Astrocyte (in vitro differentiated cells and primary cell): ENCODE measurements at regions not wholly inside any gene's neighbourhood (a gene's known extent, or its start where the extent isn't known, plus 50 kb on each side); places are given as distances from the start of the nearest gene placed in this dataset.

ENCODE experiments used
- EZH2 ChIP-seq: IDR thresholded peaks from 2 replicates; pipeline ENCODE4 v1.6.1; 2012; ENCODE audit warnings: mild to moderate bottlenecking, low read length, inconsistent platforms; ENCODE audit not compliant: insufficient read depth
- TF ChIP-seq, protein P1 (sequence below): IDR thresholded peaks from 2 replicates; pipeline ENCODE4 v1.5.1; 2011; ENCODE audit warnings: low read depth, mild to moderate bottlenecking, inconsistent platforms, low read length, moderate library complexity; ENCODE audit not compliant: insufficient read depth

DNA sequence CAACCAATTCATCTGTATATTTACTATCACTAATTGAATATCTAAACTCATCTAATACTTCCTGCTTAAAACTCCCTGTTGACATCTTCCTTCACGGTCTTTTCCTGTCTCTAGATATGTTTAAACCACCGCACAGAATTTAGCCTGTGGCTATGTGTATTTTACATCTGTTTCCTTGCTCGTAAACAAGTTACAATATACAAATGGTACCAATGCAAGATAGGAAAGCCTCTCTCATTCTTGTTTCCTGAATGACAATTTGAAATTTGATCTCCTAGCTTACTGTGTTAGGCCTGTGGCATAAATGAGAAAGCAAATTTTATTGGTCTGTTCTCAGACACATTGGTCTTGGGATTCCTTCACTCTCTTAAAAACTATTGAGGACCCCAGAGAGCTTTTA, 89.7 kb upstream of the PCDH7 start:
- TF ChIP-seq, protein P1, sequence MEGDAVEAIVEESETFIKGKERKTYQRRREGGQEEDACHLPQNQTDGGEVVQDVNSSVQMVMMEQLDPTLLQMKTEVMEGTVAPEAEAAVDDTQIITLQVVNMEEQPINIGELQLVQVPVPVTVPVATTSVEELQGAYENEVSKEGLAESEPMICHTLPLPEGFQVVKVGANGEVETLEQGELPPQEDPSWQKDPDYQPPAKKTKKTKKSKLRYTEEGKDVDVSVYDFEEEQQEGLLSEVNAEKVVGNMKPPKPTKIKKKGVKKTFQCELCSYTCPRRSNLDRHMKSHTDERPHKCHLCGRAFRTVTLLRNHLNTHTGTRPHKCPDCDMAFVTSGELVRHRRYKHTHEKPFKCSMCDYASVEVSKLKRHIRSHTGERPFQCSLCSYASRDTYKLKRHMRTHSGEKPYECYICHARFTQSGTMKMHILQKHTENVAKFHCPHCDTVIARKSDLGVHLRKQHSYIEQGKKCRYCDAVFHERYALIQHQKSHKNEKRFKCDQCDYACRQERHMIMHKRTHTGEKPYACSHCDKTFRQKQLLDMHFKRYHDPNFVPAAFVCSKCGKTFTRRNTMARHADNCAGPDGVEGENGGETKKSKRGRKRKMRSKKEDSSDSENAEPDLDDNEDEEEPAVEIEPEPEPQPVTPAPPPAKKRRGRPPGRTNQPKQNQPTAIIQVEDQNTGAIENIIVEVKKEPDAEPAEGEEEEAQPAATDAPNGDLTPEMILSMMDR = no peak
- no peak for TF ChIP-seq EZH2
